Hepatocyte (in vitro differentiated cells): ENCODE measurements at regions not wholly inside any gene's neighbourhood (a gene's known extent, or its start where the extent isn't known, plus 50 kb on each side); places are given as distances from the start of the nearest gene placed in this dataset.

Experiments
- EZH2 ChIP-seq: fragments of 200-600 bp; sonication (generic); IDR thresholded peaks from 2 replicates; pipeline ENCODE4 v1.6.1; 2016; ENCODE audit warnings: antibody characterized with exemption, mild to moderate bottlenecking, borderline replicate concordance
- EZH2phosphoT487 ChIP-seq: fragments of 200-600 bp; sonication (generic); IDR thresholded peaks from one replicate; pipeline ENCODE4 v1.6.1; 2018; ENCODE audit warnings: antibody characterized with exemption, mild to moderate bottlenecking, low read depth, moderate library complexity; ENCODE audit not compliant: unreplicated experiment, severe bottlenecking
- TF ChIP-seq, protein P1 (sequence below): fragments of 200-600 bp; sonication (generic); IDR thresholded peaks from 2 replicates; pipeline ENCODE4 v1.5.1; 2016; ENCODE audit warnings: antibody characterized with exemption, mild to moderate bottlenecking; ENCODE audit not compliant: poor library complexity

DNA sequence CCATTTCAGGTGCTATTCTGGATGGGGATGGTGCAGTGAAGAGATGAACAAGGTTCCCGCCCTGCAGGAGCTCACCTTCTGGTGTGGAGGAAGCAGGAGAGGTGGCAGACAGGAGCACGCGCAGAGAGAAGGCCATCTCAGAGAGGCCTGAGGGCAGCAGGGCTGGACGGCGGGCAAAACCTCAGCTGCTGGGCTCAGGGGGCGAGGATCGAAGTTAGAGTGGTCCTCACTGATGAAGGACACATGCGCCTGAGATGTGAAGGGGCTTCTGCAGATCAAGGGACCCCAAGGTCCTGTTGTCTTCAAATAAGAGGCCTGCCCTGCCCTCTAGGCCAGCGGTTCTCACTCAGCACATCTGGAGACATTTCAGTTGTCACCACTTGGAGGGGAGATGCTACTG lies 198.4 kb upstream of the PMEPA1 start:
- TF ChIP-seq, protein P1, sequence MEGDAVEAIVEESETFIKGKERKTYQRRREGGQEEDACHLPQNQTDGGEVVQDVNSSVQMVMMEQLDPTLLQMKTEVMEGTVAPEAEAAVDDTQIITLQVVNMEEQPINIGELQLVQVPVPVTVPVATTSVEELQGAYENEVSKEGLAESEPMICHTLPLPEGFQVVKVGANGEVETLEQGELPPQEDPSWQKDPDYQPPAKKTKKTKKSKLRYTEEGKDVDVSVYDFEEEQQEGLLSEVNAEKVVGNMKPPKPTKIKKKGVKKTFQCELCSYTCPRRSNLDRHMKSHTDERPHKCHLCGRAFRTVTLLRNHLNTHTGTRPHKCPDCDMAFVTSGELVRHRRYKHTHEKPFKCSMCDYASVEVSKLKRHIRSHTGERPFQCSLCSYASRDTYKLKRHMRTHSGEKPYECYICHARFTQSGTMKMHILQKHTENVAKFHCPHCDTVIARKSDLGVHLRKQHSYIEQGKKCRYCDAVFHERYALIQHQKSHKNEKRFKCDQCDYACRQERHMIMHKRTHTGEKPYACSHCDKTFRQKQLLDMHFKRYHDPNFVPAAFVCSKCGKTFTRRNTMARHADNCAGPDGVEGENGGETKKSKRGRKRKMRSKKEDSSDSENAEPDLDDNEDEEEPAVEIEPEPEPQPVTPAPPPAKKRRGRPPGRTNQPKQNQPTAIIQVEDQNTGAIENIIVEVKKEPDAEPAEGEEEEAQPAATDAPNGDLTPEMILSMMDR: no peak
- TF ChIP-seq EZH2 (no peak), EZH2phosphoT487 (no peak)
